ENCODE measurements at regions not wholly inside any gene's neighbourhood (a gene's known extent, or its start where the extent isn't known, plus 50 kb on each side); places are given as distances from the start of the nearest gene placed in this dataset.

GRCh38 chr14:85881935-85882334, 352.0 kb downstream of the FLRT2 start:
- intact Hi-C loops (cut with micrococcal nuclease; ENCODE audit: unreplicated experiment): no loop called here
- H3K27me3 ChIP-seq (ENCODE audit: control insufficient read depth in 1 of 2, insufficient read depth in 2 of 2, low read length in 2 of 2): no peaks in the 10 kb centered on the region; a peak in 1 of 5 replicates
- DNase-seq (ENCODE audit: low spot score) (no peak), ATAC-seq (no peak), FAIRE-seq (no peak)
- no peaks in the 10 kb centered on the region for H4K20me1 ChIP-seq (ENCODE audit: insufficient read depth, low read length)
- WGBS (ENCODE audit: low lambda C conversion rate): 15% methylated on average over 2 of the region's 2 CpGs
- in situ Hi-C loops (cut with HindIII; ENCODE audit: extremely low pct_ligation_motif_present, low pct_unique_long_range_greater_than_20kb): no loop called here
- no peak overlapping the region for H3K4me3 ChIP-seq (replicated peaks in 1 of 3; ENCODE audit: insufficient read depth in 1 of 3, low read depth in 2 of 3, low read length in 3 of 3)
- TF ChIP-seq MEF2D (CRISPR knock-in tag; IDR thresholded peaks at IDR 0.05): no peak
- no peak for TF ChIP-seq ASH2L (IDR thresholded peaks at IDR 0.05; ENCODE audit: insufficient read length, low read depth, low read length)
- TF ChIP-seq ZNF446 (CRISPR knock-in tag; IDR thresholded peaks at IDR 0.05): no peak
- no peak for TF ChIP-seq TIGD3 (CRISPR knock-in tag; IDR thresholded peaks at IDR 0.05; ENCODE audit: borderline replicate concordance)
- TF ChIP-seq ZNF800 (CRISPR knock-in tag; IDR thresholded peaks at IDR 0.05): no peak
- TF ChIP-seq NPAS2 (CRISPR knock-in tag; IDR thresholded peaks at IDR 0.05; ENCODE audit: borderline replicate concordance): no peak
- no peak for TF ChIP-seq SIN3B (IDR thresholded peaks at IDR 0.05; ENCODE audit: low read length)
- TF ChIP-seq FOXP4 (CRISPR knock-in tag; IDR thresholded peaks at IDR 0.05): no peak
- no peak for TF ChIP-seq ZNF644 (CRISPR knock-in tag; IDR thresholded peaks at IDR 0.05; ENCODE audit: low read depth)
- TF ChIP-seq TFDP1 (CRISPR knock-in tag; IDR thresholded peaks at IDR 0.05; ENCODE audit: borderline replicate concordance): no peak
- TF ChIP-seq GATAD2A (CRISPR knock-in tag; IDR thresholded peaks at IDR 0.05): no peak
- TF ChIP-seq BRCA1 (CRISPR knock-in tag; IDR thresholded peaks at IDR 0.05): no peak
- TF ChIP-seq, protein P1, sequence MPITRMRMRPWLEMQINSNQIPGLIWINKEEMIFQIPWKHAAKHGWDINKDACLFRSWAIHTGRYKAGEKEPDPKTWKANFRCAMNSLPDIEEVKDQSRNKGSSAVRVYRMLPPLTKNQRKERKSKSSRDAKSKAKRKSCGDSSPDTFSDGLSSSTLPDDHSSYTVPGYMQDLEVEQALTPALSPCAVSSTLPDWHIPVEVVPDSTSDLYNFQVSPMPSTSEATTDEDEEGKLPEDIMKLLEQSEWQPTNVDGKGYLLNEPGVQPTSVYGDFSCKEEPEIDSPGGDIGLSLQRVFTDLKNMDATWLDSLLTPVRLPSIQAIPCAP (CRISPR knock-in tag; IDR thresholded peaks at IDR 0.05; ENCODE audit: low read depth): no peak
- TF ChIP-seq IRF2 (CRISPR knock-in tag; IDR thresholded peaks at IDR 0.05): no peak
- no peak for TF ChIP-seq NFYC (CRISPR knock-in tag; IDR thresholded peaks at IDR 0.05)
- no TSS peak for BruUV-seq (replicated peaks)
- no peak overlapping the region for H2AFZ ChIP-seq (ENCODE audit: low read length)
- H3K79me2 ChIP-seq (ENCODE audit: insufficient read depth, low read length): no peaks in the 10 kb centered on the region
- CTCF ChIA-PET (ENCODE audit: low intra/inter-chr PET ratio, low total read pairs): no interaction called here
- H3K27ac ChIP-seq (ENCODE audit: extremely low read length, insufficient read depth, low read length): no peak overlapping the region
- H3K4me1 ChIP-seq (ENCODE audit: insufficient read depth, low read length): no peaks in the 10 kb centered on the region
- POLR2A ChIA-PET: no interaction called here
- H3K9ac ChIP-seq (ENCODE audit: insufficient read depth, low read depth, low read length): no peak overlapping the region
- H3K4me2 ChIP-seq (ENCODE audit: low read depth, low read length): no peak overlapping the region
- peaks cover 70% of the 10 kb centered on the region for H3K9me3 ChIP-seq (ENCODE audit: low read length)
- H3K36me3 ChIP-seq (replicated peaks in 1 of 2; ENCODE audit: control insufficient read depth in 1 of 2, insufficient read depth in 2 of 2, low read length in 2 of 2): no peaks in the 10 kb centered on the region
